ENCODE measurements at regions not wholly inside any gene's neighbourhood (a gene's known extent, or its start where the extent isn't known, plus 50 kb on each side); places are given as distances from the start of the nearest gene placed in this dataset.
"Not testable (repeated sequence)": the region's sequence is repeated elsewhere in the genome, so short reads cannot be mapped to it uniquely, and the experiment has no call there.

- DNase-seq (ENCODE audit: low read depth) = no peak
Observed at GRCh38 chr2:153299809-153300208, 178.8 kb downstream of the RPRM start.

GRCh38 chr2:153299217-153299616, 179.3 kb downstream of the RPRM start:
- no peak for DNase-seq (ENCODE audit: low read depth)

DNA sequence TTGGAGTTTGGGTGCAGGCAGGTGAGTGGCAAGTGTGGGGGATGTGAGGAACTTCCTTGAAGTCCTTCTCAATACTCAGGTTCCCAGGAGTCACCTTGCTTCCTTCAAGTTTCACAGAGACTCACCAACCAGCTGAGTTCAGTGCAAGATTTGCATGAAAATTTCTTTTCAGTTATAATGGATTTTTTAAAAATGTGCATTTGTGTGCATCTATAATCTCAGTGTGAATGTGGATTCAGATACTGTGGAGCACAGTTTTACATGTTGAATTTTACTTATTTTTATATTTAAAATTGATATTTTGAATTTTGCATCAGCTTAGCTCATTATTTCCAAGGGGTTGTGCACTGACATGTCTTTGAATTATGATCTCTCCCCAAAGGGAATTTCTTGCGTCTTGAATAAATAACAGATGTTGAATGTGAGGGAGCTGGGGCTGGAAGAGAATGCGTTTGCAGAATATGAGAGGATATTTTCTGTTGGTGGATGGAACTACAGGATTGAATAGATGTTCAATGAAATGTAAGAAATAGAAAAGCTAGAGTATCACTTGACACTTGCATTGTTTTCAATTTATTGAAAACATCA, 184.3 kb downstream of the RPRM start:
- DNase-seq (ENCODE audit: low read depth) = no peak

DNA sequence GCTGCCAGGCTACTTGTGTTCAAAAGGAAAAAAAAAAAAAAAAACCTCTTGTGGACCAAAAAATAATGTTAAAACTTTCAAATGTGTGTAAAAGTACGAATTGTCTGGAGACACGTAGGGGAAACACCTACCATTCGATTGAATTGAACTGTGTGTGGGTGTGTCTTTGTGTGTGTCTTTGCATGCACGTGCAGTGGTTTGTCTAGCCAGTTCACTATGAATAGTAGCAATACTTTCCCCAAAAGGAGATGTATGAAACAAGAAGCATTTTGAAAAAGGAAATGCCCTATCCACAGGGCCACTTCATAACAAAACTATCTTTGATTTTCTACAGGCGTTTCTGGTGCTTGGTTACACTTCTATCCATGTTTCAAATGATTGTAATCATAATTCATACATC, 186.8 kb downstream of the RPRM start:
- no peak for DNase-seq (ENCODE audit: low read depth)

DNA sequence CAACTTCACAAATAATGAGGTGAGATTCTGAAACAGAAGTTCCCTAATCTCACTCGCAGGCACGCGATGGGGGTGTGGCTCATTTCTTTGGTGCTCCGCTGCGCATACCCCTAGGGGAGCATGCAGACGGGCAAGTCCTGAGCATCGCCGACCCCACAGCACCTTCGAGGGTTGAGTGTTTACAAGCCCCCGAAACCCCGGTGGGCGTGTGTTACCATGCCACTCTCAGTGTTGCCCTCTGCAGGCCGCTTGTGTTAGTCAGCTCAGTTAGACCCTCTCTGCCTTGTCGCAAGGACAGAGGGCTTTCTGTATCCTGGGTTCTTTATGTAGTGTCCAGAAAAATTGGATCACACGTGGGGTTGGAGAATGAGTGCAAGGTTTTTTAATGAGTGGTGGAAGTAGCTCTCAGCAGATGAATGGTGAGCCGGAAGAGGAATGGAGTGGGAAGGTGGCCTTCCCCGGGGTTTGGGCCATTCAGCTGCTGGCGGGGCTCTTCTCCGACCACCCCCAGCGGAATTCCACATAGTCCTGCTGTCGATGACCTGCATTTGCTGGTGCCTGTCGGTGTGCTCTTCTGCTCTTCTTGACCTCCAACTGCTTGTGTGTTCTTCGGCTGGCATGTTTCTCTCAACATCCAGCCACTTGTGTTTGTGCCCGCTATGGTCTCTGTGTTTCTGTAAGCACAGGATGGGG, 191.3 kb downstream of the RPRM start:
- DNase-seq (ENCODE audit: low read depth) = no peak

DNA sequence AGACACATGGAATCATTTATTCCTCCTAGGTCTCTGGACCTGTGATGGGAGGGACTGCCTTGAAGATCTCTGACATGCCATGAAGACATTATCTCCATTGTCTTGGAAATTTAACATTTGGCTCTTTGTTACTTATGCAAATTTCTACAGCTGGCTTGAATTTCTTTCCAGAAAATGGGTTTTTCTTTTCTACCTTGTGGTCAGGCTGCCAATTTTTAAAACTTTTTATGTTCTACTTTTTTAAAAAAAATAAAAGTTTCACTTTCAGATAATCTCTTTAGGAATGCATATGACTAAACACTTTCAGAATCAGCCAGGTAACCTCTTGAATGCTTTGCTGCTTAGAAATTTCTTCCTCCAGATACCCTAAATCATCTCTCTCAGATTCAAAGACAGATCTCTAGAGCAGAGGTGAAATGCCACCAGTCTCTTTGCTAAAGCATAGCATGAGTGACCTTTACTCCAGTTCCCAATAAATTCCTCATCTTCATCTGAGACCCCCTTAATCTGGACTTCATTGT, 209.6 kb downstream of the RPRM start:
- no peak for DNase-seq (ENCODE audit: low read depth)

GRCh38 chr2:153256876-153257275, 221.7 kb downstream of the RPRM start:
- not testable (repeated sequence) for DNase-seq (ENCODE audit: low read depth)

GRCh38 chr2:153246636-153247035, 231.9 kb downstream of the RPRM start:
- not testable (repeated sequence) for DNase-seq (ENCODE audit: low read depth)

DNA sequence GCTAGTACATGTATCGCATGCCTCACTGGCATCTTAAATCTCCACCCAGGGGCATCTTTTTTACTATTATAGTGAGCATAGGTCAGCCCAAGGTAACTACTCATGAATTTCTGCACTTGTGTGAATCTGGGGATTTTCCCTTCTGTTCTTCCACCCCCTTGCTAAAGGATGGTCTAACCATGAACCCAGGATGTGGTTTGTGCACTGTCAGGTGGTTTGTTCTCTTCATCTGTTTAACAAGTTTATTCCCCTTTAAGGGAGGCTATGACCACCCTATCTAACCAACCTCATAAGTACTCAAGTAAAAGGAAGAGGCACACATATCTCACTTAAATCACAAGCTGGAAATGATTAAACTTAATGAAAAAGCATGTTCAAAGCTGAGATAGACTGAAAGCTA, 243.0 kb downstream of the RPRM start:
- DNase-seq (ENCODE audit: low read depth) = no peak

- DNase-seq (ENCODE audit: low read depth) = no peak
Observed at GRCh38 chr2:153232464-153232863, 246.1 kb downstream of the RPRM start.

DNA sequence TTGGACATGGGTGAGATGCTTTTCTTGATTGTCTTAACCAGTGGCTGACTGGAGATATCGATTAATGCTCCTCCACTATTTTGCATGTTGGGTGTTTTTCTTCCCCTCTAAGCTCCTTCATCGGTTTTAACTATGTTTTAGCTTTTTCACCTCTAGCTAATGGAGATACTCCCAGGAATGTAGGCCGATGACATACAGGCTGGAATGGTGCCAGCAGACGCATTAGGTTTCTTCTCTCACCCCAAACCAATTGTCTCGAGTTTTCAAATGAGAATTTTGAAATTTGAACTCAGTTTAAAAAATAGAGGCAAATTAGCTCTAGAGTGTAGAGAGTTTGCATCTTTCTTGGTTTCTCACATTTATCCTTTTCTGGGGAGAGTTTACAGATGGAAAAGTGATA, 247.6 kb downstream of the RPRM start:
- no peak for DNase-seq (ENCODE audit: low read depth)

- no peak for DNase-seq (ENCODE audit: low read depth)
Observed at GRCh38 chr2:153228904-153229303, 249.7 kb downstream of the RPRM start.

DNA sequence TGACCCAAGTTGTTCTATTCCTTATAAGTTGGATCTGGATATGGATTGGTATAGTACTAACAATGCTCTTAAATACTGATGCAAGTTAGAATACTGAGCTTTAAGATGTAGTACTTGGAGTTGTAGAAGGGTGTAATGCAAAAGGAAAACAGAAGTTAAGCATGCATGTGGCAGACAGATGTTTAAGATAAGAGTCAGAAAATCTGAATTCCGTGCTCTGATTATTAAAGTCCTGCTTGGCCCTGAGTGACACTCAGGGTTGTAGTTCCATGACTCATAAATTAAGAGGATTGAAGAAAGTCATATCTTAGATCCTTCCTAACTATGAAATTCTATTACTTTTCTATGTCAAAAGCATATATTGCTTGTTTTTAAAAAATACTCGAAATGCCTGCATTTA, 250.6 kb downstream of the RPRM start:
- no peak for DNase-seq (ENCODE audit: low read depth)

- no peak for DNase-seq (ENCODE audit: low read depth)
Observed at GRCh38 chr2:153222231-153223165, 256.1 kb downstream of the RPRM start.

DNA sequence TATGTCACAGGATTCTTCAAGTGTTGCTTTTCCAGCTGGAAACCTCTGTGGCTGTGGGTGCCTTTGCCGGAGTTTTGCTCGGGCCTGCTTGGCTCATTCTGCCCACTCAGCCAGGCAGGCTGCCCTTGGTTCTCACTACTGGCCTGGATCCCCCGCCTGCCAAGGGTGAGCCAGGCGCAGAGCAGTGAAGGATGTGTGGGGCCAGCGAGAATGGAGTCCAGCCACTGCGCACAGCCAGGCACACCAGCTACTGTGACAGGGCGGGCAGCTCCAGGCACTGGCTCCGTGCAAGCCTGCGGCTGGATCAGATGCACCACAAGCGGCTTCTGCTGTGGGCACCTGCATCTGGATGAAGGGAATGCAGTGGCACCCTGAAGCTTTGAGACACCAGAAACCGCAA, 257.1 kb downstream of the RPRM start:
- no peak for DNase-seq (ENCODE audit: low read depth)

DNA sequence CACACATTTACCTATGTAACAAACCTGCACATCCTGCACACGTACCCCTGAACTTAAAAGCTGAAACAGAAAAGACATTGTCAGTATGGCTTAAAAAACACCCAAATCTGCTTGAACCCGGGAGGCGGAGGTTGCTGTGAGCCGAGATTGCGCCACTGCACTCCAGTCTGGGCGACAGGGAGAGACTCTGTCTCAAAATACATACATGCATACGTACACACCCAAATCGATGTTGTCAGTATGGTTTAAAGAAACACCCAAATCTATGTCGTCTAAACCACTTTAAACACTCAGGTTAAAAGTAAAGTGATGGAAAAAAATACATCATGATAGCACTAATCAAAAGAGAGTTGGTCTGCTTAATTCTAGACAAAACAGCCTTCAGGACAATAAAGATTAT, 257.5 kb downstream of the RPRM start:
- no peak for DNase-seq (ENCODE audit: low read depth)

DNA sequence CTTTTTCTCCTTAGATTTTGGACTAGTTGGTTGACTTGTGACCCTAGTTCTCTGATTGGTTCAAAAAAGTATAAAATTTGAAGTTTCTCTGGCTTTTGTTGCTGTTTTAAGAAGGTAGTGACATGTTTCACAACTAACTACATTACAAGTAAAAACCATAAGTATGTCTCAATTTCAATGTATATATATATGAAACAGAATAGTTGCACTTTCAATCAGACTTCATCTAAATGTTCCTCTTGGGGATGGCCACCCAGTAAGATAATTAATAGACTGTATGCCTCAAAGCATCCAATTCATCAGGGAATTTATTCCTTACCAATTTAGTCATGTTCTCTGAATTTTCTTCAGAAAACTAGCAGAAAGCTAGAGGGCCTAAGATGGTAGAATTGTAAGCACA, 259.7 kb downstream of the RPRM start:
- no peak for DNase-seq (ENCODE audit: low read depth)

GRCh38 chr2:153214337-153214736, 264.2 kb downstream of the RPRM start:
- no peak for DNase-seq (ENCODE audit: low read depth)

GRCh38 chr2:153213022-153213421, 265.5 kb downstream of the RPRM start:
- no peak for DNase-seq (ENCODE audit: low read depth)

DNA sequence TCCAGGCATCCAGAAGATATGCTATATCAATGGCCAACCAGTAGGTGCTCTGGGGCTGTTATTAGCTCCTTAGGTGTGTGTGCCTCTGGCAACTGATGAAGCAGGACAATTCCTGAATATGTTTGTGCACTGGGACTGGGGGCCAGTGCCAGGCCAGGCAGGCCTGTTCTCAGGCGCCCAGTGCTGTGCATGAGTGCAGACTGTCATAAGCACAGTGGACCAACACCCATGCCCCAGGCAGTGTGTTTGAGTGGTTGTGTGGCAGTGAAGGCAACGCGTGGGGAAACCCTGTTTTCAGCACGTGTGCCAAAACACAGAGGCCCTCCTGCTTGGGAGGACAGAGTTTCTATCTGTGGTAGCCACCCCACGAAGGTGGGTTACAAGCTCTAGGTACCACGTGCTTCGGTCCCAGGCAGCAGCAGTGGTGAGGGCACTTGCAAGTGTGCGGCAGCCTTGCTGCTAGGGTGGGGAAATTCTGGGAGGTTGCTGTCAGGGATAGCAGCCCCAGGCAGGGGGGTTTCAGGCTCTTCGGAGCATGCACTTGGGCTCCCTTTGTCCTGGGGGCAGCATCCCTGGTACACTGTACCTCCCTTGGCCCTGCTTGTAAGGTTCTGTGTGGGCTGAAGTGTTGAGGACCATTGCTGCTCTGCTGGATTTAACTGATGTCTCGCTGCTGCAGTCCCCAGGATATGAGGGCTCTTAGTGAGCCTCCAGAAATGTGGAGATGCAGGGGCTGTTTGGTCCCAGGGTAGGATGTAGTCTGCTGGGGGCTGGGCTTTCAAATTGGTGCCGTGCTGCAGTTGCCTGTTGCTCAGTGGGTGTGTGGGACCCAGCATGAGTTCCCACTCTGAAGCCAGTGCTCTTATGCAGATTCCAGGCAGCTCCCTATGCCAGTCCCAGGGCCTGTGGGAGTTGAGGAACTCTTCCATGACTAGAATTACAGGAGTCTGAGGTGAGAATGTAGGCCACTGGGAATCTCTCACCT, 280.9 kb downstream of the RPRM start:
- no peak for DNase-seq (ENCODE audit: low read depth)

DNA sequence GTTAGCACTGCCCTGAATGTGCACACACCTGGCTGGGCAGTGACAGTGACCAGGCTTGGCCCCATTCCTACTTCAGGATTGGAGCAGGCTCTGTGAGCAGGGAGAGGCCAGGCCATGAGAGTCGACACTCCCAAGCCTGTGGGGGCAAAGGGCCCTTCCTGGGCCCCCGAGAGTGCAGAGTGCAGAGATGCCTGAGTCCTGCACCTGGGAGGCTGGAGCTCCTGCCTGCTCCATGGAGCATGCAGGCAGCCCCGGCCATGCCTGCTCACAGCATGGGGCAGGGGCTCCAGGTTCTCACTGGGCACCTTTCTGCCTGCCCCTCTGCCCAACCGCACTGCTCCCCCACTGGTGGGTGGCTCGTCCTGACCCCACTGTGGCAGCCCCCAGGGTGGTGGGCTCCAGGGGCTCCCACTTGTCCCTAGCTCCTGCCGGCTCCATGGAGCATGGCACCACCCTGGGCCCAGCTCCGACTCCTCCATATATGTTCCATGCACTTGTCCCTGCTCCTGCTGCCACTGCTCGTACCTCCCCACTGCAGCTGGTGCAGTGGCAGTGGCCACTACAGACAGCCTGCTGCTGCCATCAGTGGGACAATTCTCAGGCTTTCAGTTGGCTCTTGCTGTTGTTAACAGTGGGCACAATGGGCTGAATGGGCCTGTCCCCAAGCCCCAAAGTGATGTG, 282.0 kb downstream of the RPRM start:
- DNase-seq (ENCODE audit: low read depth) = no peak
